H1 (cell line): ENCODE measurements at regions not wholly inside any gene's neighbourhood (a gene's known extent, or its start where the extent isn't known, plus 50 kb on each side); places are given as distances from the start of the nearest gene placed in this dataset.
A peak's percentile ranks its signal among the peaks of the same experiment; 100 is the strongest.

Source experiments
- CTCF ChIA-PET: fragments of 300-600 bp; sonication (Branson Sonifier 250); formaldehyde crosslinking; loops from one replicate; lab custom pipeline; 2021; ENCODE audit not compliant: partially characterized antibody; lab: Charles Lee
- POLR2A ChIA-PET: fragments of 300-600 bp; sonication (Branson Sonifier 250); formaldehyde crosslinking; loops from one replicate; lab custom pipeline; 2021; ENCODE audit warnings: inconsistent platforms; ENCODE audit not compliant: partially characterized antibody; lab: Charles Lee
- DNase-seq, 2 experiments: peaks; one replicate each; pipeline versions ENCODE4 v3.0.0 to v3.0.0-alpha.2; 2010 to 2022; ENCODE audit warnings: low spot score in 2 of 2, low read depth in 1 of 2, mixed read lengths in 1 of 2
- FAIRE-seq: peaks from 2 replicates; lab custom pipeline; 2011; peaks lifted over from hg19 to GRCh38; lab: Jason Lieb, UNC
- H2AFZ ChIP-seq: 2 replicates; pipeline ENCODE4 v1.8.1; 2012; ENCODE audit warnings: low read length, inconsistent platforms
- H2AK5ac ChIP-seq: 2 replicates; pipeline ENCODE4 v1.6.1; 2013; ENCODE audit warnings: low read depth, low read length
- H2BK120ac ChIP-seq: replicated peaks from 2 replicates; pipeline ENCODE3; 2013; ENCODE audit warnings: low read depth, low read length, inconsistent platforms
- H2BK12ac ChIP-seq: 2 replicates; pipeline ENCODE4 v1.6.1; 2013; ENCODE audit warnings: low read depth, low read length
- H2BK15ac ChIP-seq: 2 replicates; pipeline ENCODE4 v1.6.1; 2013; ENCODE audit warnings: low read length
- H2BK20ac ChIP-seq: 2 replicates; pipeline ENCODE4 v1.6.1; 2013; ENCODE audit warnings: low read length
- H2BK5ac ChIP-seq: 2 replicates; pipeline ENCODE4 v1.6.1; 2013; ENCODE audit warnings: low read depth, low read length
- H3K14ac ChIP-seq: 2 replicates; pipeline ENCODE4 v1.6.1; 2013; ENCODE audit warnings: inconsistent platforms; ENCODE audit not compliant: insufficient read length
- H3K18ac ChIP-seq: 2 replicates; pipeline ENCODE4 v1.6.1; 2013; ENCODE audit warnings: low read length; ENCODE audit errors: extremely low read depth
- H3K23ac ChIP-seq: 2 replicates; pipeline ENCODE4 v1.6.1; 2013; ENCODE audit warnings: inconsistent platforms; ENCODE audit not compliant: insufficient read length
- H3K23me2 ChIP-seq: 2 replicates; pipeline ENCODE4 v1.6.1; 2013; ENCODE audit warnings: low read depth, low read length
- H3K27ac ChIP-seq: 2 replicates; pipeline ENCODE4 v1.6.1; 2011; ENCODE audit warnings: low read depth, low read length, inconsistent platforms
- H3K27me3 ChIP-seq, 4 experiments: replicated peaks in 1 of 4; 1 replicate in 1 of 4; 2 replicates in 3 of 4; pipeline versions ENCODE4 v1.6.1 to v1.8.1; 2011 to 2013; ENCODE audit warnings: low read length in 3 of 4, mild to moderate bottlenecking in 3 of 4, inconsistent platforms in 2 of 4, mixed read lengths in 2 of 4, moderate library complexity in 1 of 4; ENCODE audit not compliant: control insufficient read depth in 3 of 4, insufficient read depth in 3 of 4; ENCODE audit errors: extremely low read depth in 1 of 4
- H3K36me3 ChIP-seq, 4 experiments: 2 replicates each; pipeline versions ENCODE4 v1.6.1 to v1.8.1; 2011 to 2013; ENCODE audit warnings: mild to moderate bottlenecking in 4 of 4, low read length in 3 of 4, moderate library complexity in 2 of 4, control low read depth in 1 of 4, inconsistent platforms in 1 of 4; ENCODE audit not compliant: insufficient read depth in 4 of 4, control insufficient read depth in 2 of 4
- H3K4ac ChIP-seq: replicated peaks from 2 replicates; pipeline ENCODE3; 2013; ENCODE audit warnings: low read length, low read depth, mixed read lengths, inconsistent platforms; ENCODE audit not compliant: insufficient read length
- H3K4me1 ChIP-seq, 4 experiments: replicated peaks in 1 of 4; 1 replicate in 1 of 4; 2 replicates in 3 of 4; pipeline versions ENCODE4 v1.6.1 to v1.8.1; 2011 to 2013; ENCODE audit warnings: low read length in 3 of 4, inconsistent platforms in 2 of 4, mixed read lengths in 1 of 4; ENCODE audit not compliant: insufficient read depth in 4 of 4, control insufficient read depth in 3 of 4
- H3K4me2 ChIP-seq, 2 experiments: 2 replicates each; pipeline versions ENCODE4 v1.6.1 to v1.8.1; 2011 to 2013; ENCODE audit warnings: low read depth in 2 of 2, low read length in 2 of 2, control low read depth in 1 of 2, inconsistent platforms in 1 of 2, mild to moderate bottlenecking in 1 of 2; ENCODE audit not compliant: insufficient read depth in 1 of 2
- H3K4me3 ChIP-seq, 4 experiments: fragments of 200-600, 300-600 bp in 1 of 4; sonication (generic), shearing (Covaris generic), sonication (Bioruptor Twin) in 1 of 4; 2 replicates each; pipeline versions ENCODE4 v1.5.1 to v1.8.1; 2011 to 2016; ENCODE audit warnings: low read length in 4 of 4, low read depth in 3 of 4, control low read depth in 2 of 4, inconsistent platforms in 2 of 4, mild to moderate bottlenecking in 2 of 4, mixed read lengths in 1 of 4, moderate library complexity in 1 of 4; ENCODE audit not compliant: insufficient read depth in 2 of 4; ENCODE audit errors: extremely low read depth in 1 of 4
- H3K56ac ChIP-seq: replicated peaks from 2 replicates; pipeline ENCODE3; 2013; ENCODE audit warnings: low read depth, mild to moderate bottlenecking, mixed read lengths, low read length, inconsistent platforms; ENCODE audit not compliant: insufficient read length
- H3K79me1 ChIP-seq: 2 replicates; pipeline ENCODE4 v1.6.1; 2013; ENCODE audit warnings: low read depth, low read length, control low read depth
- H3K79me2 ChIP-seq, 2 experiments: 2 replicates each; pipeline versions ENCODE4 v1.6.1 to v1.8.1; 2012 to 2013; ENCODE audit warnings: low read length in 2 of 2, mild to moderate bottlenecking in 2 of 2, inconsistent platforms in 1 of 2; ENCODE audit not compliant: insufficient read depth in 2 of 2, control insufficient read depth in 1 of 2
- H3K9ac ChIP-seq, 4 experiments: replicated peaks in 1 of 4; 1 replicate in 1 of 4; 2 replicates in 3 of 4; pipeline versions ENCODE4 v1.6.1 to v1.8.1; 2011 to 2013; ENCODE audit warnings: low read depth in 3 of 4, low read length in 3 of 4, control low read depth in 2 of 4, mild to moderate bottlenecking in 2 of 4, moderate library complexity in 2 of 4, inconsistent platforms in 1 of 4; ENCODE audit errors: extremely low read depth in 1 of 4
- H3K9me3 ChIP-seq, 2 experiments: 2 replicates each; pipeline versions ENCODE4 v1.6.1 to v1.8.1; 2012 to 2013; ENCODE audit warnings: mild to moderate bottlenecking in 2 of 2, moderate library complexity in 2 of 2, control low read depth in 1 of 2, inconsistent platforms in 1 of 2, low read depth in 1 of 2, low read length in 1 of 2, mixed read lengths in 1 of 2; ENCODE audit not compliant: insufficient read depth in 2 of 2
- H4K20me1 ChIP-seq, 2 experiments: replicated peaks in 1 of 2; 2 replicates each; pipeline versions ENCODE3 to v1.8.1; 2011 to 2013; ENCODE audit warnings: inconsistent platforms in 2 of 2, low read length in 2 of 2, mild to moderate bottlenecking in 1 of 2; ENCODE audit not compliant: insufficient read depth in 2 of 2, control insufficient read depth in 1 of 2
- H4K5ac ChIP-seq: 2 replicates; pipeline ENCODE4 v1.6.1; 2013; ENCODE audit warnings: low read length, low read depth, mixed read lengths, inconsistent platforms; ENCODE audit not compliant: insufficient read length
- H4K8ac ChIP-seq: 2 replicates; pipeline ENCODE4 v1.8.0; 2013; ENCODE audit warnings: mild to moderate bottlenecking, moderate library complexity, low read length, inconsistent platforms; ENCODE audit not compliant: insufficient read depth; ENCODE audit errors: extremely low read depth
- H4K91ac ChIP-seq: replicated peaks from 2 replicates; pipeline ENCODE3; 2013; ENCODE audit warnings: low read length, mixed read lengths, inconsistent platforms; ENCODE audit not compliant: insufficient read length
- GTF2F1 ChIP-seq: IDR thresholded peaks from 2 replicates; pipeline ENCODE4 v1.6.1; 2012; ENCODE audit warnings: low read depth, low read length, improper control_type of control experiment, borderline replicate concordance
- KDM5A ChIP-seq: fragments of 200-600 bp; IDR thresholded peaks from 2 replicates; pipeline ENCODE4 v1.7.1; 2012; ENCODE audit warnings: mild to moderate bottlenecking, low read length, inconsistent platforms, mixed read lengths
- SUZ12 ChIP-seq: fragments of 200-600 bp; sonication (generic); IDR thresholded peaks from 2 replicates; pipeline ENCODE4 v1.6.1; 2012; ENCODE audit warnings: mild to moderate bottlenecking, inconsistent platforms, low read length, moderate library complexity, mixed read lengths
- whole genome bisulfite sequencing, 2 experiments: shearing (Covaris generic) in 1 of 2; methylation state at CpG; one replicate each; pipeline versions ENCODE4 v1.1.6 to v1.1.7; 2013 to 2015; ENCODE audit warnings: low lambda C conversion rate in 2 of 2, mixed read lengths in 2 of 2, inconsistent platforms in 1 of 2, low coverage in 1 of 2, missing lambda C conversion rate in 1 of 2; ENCODE audit not compliant: insufficient replicate concordance in 2 of 2, insufficient coverage in 1 of 2, insufficient read length in 1 of 2; ENCODE audit errors: extremely low coverage in 1 of 2, missing lambda C conversion rate in 1 of 2; 5-methylcytosine and 5-hydroxymethylcytosine counted together

GRCh38 chr3:125647318-125648014 lies 52.2 kb upstream of the OSBPL11 start:
- H2BK120ac ChIP-seq, result no peak overlapping the region
- H3K14ac ChIP-seq, result no peak overlapping the region
- no peak overlapping the region for H3K4me3 ChIP-seq
- CTCF ChIA-PET, result interaction anchor here (0.7 to 0.9 kb wide), 2 partner anchors 12 to 267 kb away, joined by 3 read pairs; no protein-coding TSS in a partner anchor
- no peak overlapping the region for H2AK5ac ChIP-seq
- H2BK20ac ChIP-seq, result no peak overlapping the region
- H3K79me1 ChIP-seq, result no peaks in the 10 kb centered on the region
- peaks cover 0 to 5% (median 0%) of the 10 kb centered on the region in 4 experiments; a peak in 4 of 7 replicates for H3K4me1 ChIP-seq
- no peak overlapping the region for H3K4ac ChIP-seq
- no peak overlapping the region for H3K56ac ChIP-seq
- H2BK15ac ChIP-seq, result no peak overlapping the region
- H2BK5ac ChIP-seq, result no peak overlapping the region
- H3K4me2 ChIP-seq, result no peak overlapping the region
- no peaks in the 10 kb centered on the region for H3K79me2 ChIP-seq
- no peaks in the 10 kb centered on the region for H3K27me3 ChIP-seq
- H3K9me3 ChIP-seq, result no peaks in the 10 kb centered on the region
- peak overlapping the region; percentile 92 for H2AFZ ChIP-seq
- no peak overlapping the region for H2BK12ac ChIP-seq
- FAIRE-seq, result no peak
- peak overlapping the region; percentile 19; the same call in 1 of the 2 replicates for H3K18ac ChIP-seq
- POLR2A ChIA-PET, result interaction anchor here (1.2 to 1.6 kb wide), 2 partner anchors 9 to 13 kb away, joined by 3 read pairs; no protein-coding TSS in a partner anchor
- H3K23me2 ChIP-seq, result no peaks in the 10 kb centered on the region
- H3K23ac ChIP-seq, result no peak overlapping the region
- H3K36me3 ChIP-seq, result no peaks in the 10 kb centered on the region
- DNase-seq, result peak; percentile 23 to 45
- no peak overlapping the region for H4K5ac ChIP-seq
- H4K91ac ChIP-seq, result no peak overlapping the region
- H4K20me1 ChIP-seq, result no peaks in the 10 kb centered on the region
- no peak overlapping the region for H4K8ac ChIP-seq
- no peak overlapping the region for H3K27ac ChIP-seq
- TF ChIP-seq SUZ12, result no peak
- no peak for TF ChIP-seq KDM5A
- TF ChIP-seq GTF2F1, result no peak
- no peak overlapping the region for H3K9ac ChIP-seq
- WGBS, 2 experiments, result 62% methylated on average over 8 of the region's 8 CpGs; no CpG with 5 or more reads in 1 of the 2 experiments
